ENCODE measurements at regions not wholly inside any gene's neighbourhood (a gene's known extent, or its start where the extent isn't known, plus 50 kb on each side); places are given as distances from the start of the nearest gene placed in this dataset.

DNA sequence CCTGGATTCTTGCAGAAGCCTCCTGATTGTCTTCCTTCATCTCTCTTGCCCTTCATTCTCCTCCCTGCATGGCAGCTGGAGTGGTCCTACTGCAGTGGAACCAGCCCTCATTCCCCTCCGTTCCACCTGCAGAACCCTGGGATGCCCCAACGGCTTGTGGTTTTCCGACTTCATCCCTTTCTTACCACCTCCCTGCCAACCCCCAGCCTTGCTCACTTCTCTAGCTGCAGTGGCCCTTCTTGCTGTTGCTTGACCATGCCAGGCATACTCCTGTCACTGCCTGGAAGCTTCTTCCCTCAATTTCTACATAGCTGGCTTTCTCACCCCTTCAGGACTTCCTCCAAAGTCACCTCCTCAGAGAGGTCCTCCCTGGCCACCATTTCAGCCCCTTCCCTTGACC is 123.3 kb downstream of the BEGAIN start:
- no peaks in the 10 kb centered on the region for H3K36me3 ChIP-seq (ENCODE audit: control insufficient read depth in 4 of 4, insufficient read depth in 3 of 4, low read depth in 1 of 4, low read length in 3 of 4)
- H3K27me3 ChIP-seq (ENCODE audit: control insufficient read depth in 4 of 4, insufficient read depth in 4 of 4, low read length in 3 of 4), result no peaks in the 10 kb centered on the region
- 97% methylated on average over 3 of the region's 3 CpGs for WGBS
- no peak overlapping the region for H3K27ac ChIP-seq (ENCODE audit: low read depth in 1 of 2, low read length in 2 of 2)
- DNase-seq (ENCODE audit: low spot score), result no peak
- H3K4me1 ChIP-seq (ENCODE audit: control insufficient read depth in 4 of 4, insufficient read depth in 4 of 4, low read length in 3 of 4), result no peaks in the 10 kb centered on the region
- TF ChIP-seq HNF4A (conservative IDR thresholded peaks at IDR 0.05), result no peak
- TF ChIP-seq RXRA (IDR thresholded peaks at IDR 0.05), result no peak
- TF ChIP-seq MAX (IDR thresholded peaks at IDR 0.05), result no peak
- no peak for TF ChIP-seq YY1 (IDR thresholded peaks at IDR 0.05)
- TF ChIP-seq NR2F2 (IDR thresholded peaks at IDR 0.05), result no peak
- TF ChIP-seq, protein P1, sequence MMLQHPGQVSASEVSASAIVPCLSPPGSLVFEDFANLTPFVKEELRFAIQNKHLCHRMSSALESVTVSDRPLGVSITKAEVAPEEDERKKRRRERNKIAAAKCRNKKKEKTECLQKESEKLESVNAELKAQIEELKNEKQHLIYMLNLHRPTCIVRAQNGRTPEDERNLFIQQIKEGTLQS (IDR thresholded peaks at IDR 0.05), result no peak
- no peak for TF ChIP-seq JUND (IDR thresholded peaks at IDR 0.05)
- TF ChIP-seq FOXA1 (IDR thresholded peaks at IDR 0.05), result no peak
- TF ChIP-seq GABPA (IDR thresholded peaks at IDR 0.05 in 1 of 2, conservative IDR thresholded peaks at IDR 0.05 in 1 of 2), result no peak
- no peaks in the 10 kb centered on the region for H3K9me3 ChIP-seq (ENCODE audit: control insufficient read depth in 4 of 4, low read length in 3 of 4)
- no peak overlapping the region for H3K4me3 ChIP-seq (ENCODE audit: low read depth in 1 of 3, low read length in 3 of 3)
- H3K9ac ChIP-seq (ENCODE audit: low read depth in 1 of 2, low read length in 2 of 2), result no peak overlapping the region

DNA sequence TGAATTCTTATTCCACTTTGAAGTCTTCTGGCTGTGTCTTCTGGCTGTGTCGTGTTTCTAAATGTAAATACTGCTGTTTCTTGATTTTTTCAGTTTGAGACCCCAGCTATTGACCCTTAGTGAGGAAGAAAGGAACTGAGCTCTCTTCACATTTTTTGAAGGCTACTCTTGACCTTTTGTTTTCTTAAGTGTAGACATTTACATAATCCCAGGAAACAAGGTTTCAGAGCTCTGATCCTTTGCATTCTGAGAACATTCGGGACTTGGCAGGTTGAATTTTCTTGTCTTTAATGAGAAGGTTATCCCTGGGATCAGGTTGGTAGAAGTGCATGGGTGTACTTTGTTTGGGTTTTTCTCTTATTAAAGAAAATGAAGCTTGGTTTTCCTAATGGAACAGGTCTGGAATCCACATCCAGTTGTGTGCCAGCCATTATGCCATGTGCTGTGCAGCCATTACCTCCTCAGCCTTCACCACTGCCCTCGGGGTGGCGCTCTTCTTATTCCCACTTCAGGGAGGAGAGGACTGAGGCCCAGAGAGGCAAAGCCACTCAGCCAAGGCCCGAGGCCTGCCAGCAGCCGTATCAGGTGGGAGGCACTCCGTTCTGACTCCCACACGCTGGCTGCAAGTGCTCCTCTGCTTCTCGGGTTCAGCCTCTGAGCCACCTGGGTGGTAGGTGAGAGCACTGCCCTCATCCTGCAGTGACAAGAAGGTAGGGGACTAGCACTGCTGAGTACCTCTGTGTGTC is 120.9 kb downstream of the BEGAIN start:
- peaks cover 0 to 3% (median 0%) of the 10 kb centered on the region in 4 donors for H3K36me3 ChIP-seq (ENCODE audit: control insufficient read depth in 4 of 4, insufficient read depth in 3 of 4, low read depth in 1 of 4, low read length in 3 of 4)
- no peak overlapping the region for H3K9ac ChIP-seq (ENCODE audit: low read depth in 1 of 2, low read length in 2 of 2)
- no peaks in the 10 kb centered on the region for H3K9me3 ChIP-seq (ENCODE audit: control insufficient read depth in 4 of 4, low read length in 3 of 4)
- H3K4me1 ChIP-seq (ENCODE audit: control insufficient read depth in 4 of 4, insufficient read depth in 4 of 4, low read length in 3 of 4), result no peaks in the 10 kb centered on the region
- TF ChIP-seq RAD21 (IDR thresholded peaks at IDR 0.05) (no peak), EGR1 (IDR thresholded peaks at IDR 0.05; ENCODE audit: low read depth in 2 of 2) (no peak), CTCF (IDR thresholded peaks at IDR 0.05; ENCODE audit: low read depth, low read length, missing input control) (no peak), REST (IDR thresholded peaks at IDR 0.05) (no peak), FOXA2 (IDR thresholded peaks at IDR 0.05) (no peak), SP1 (IDR thresholded peaks at IDR 0.05) (no peak), YY1 (IDR thresholded peaks at IDR 0.05) (no peak), RXRA (IDR thresholded peaks at IDR 0.05) (no peak), MAX (IDR thresholded peaks at IDR 0.05) (no peak), NR2F2 (IDR thresholded peaks at IDR 0.05) (no peak), HNF4G (IDR thresholded peaks at IDR 0.05) (no peak), ZBTB33 (IDR thresholded peaks at IDR 0.05) (no peak), GABPA (IDR thresholded peaks at IDR 0.05 in 1 of 2, conservative IDR thresholded peaks at IDR 0.05 in 1 of 2) (no peak), TAF1 (conservative IDR thresholded peaks at IDR 0.05) (no peak), JUND (IDR thresholded peaks at IDR 0.05) (no peak), HNF4A (conservative IDR thresholded peaks at IDR 0.05) (no peak)
- TF ChIP-seq, protein P1 (IDR thresholded peaks at IDR 0.05), result no peak
- no peak overlapping the region for H3K4me3 ChIP-seq (ENCODE audit: low read depth in 1 of 3, low read length in 3 of 3)
- no peak overlapping the region for H3K27ac ChIP-seq (ENCODE audit: low read depth in 1 of 2, low read length in 2 of 2)
- H3K27me3 ChIP-seq (ENCODE audit: control insufficient read depth in 4 of 4, insufficient read depth in 4 of 4, low read length in 3 of 4), result no peaks in the 10 kb centered on the region
- DNase-seq (ENCODE audit: low spot score), result no peak
- WGBS, result 88% methylated on average over 9 of the region's 9 CpGs

All from liver (tissue), 8 donors.